Activated CD8-positive, alpha-beta memory T cell treated with anti-CD3 and anti-CD28 coated beads, Interleukin-2, amount 50 U/mL, for 1 hour (primary cell): ENCODE measurements at regions not wholly inside any gene's neighbourhood (a gene's known extent, or its start where the extent isn't known, plus 50 kb on each side); places are given as distances from the start of the nearest gene placed in this dataset.
"Not testable (repeated sequence)": the region's sequence is repeated elsewhere in the genome, so short reads cannot be mapped to it uniquely, and the experiment has no call there.

Source experiments
- DNase-seq: peaks from one replicate; pipeline ENCODE4 v3.0.0-alpha.2; 2020; ENCODE audit errors: extremely low read depth

DNA sequence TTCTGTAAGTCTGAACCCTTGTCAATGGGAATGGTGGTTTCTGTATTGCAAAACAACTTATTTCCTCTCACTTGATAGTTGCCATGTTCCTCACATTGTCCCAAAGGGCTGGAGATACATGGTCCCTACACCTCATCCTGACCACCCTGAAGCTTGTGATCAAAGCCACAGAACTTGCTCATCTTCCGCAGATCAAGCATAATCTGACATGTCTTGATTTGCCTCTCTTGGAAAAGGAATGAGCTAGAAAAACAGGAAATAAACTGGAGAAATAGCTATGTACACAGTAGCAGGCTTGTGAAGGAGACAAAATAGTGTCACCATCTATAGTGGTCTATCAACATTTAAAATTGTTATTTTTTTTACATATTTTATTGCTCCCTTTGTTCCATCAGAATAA lies 871.9 kb upstream of the C9orf72 start:
- no peak for DNase-seq

DNA sequence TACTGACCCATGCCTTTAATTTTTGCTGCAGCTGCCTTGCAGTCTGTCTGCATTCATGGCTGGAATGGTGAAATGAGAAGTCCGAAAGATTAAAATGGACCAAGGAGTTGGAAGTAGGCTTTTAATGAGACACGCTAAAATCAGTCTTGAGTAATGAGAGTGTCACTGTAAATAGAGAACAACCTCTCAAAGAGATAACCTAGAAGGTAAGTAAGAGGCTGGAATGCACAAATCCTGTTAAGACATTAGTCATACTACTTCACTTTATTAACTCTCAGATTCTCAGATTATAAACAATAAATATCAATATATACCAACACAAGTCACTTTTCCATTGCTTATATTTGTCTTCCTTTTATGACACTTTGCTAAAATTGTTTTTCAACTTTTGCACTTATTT lies 880.6 kb upstream of the C9orf72 start:
- no peak for DNase-seq

DNA sequence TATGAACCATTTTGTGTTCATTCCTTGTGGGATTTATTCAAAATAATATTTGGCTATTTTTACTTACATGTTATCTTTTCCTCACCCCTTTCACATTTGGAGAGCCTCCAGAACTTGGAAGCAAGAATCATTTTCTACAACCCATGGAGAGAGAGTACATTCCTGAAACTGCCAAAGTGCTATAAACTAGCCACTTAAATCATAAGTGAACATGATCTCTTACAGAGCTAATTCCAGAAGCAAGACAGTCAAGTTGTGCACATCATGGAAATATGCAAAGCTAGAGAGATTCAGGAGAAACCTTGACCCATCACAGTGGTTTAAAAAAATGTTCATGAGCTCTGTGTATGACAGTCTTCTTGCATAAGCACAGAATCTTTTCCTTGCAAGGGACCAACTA lies 883.6 kb upstream of the C9orf72 start:
- DNase-seq: no peak

DNA sequence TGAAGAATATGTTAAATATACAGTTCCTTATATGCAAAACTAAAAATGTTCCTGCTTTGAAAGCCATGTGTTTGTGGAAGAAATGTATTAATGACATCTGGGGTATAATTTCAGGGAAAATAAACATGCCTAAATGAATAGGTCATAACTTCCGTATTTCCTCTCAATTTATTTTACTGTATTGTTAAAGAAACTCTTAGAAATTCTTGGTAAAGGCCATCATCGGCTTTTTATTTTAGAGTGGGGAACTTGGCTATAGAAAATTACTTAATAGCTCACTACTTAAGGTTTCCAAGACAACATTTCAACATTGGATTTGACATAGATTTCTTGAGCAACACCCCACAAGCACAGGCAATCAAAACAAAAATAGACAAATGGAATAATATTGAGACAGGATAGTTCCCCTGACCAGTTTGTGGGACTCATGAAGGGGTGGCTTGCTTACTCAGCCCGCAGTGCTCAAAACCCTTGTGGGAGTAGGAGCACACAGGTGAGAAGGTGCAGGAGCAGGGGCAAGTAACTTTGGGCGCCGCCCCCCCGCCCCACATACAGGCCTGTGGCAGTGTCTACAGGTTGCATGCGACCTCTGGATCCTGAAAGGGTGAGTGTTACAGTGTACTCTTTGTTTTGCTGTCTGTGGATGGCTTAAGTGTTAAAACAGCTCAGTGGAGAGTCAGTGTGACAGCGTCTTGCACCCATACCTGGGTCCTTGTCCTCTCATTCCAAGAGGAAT lies 891.4 kb upstream of the C9orf72 start:
- no peak for DNase-seq

DNA sequence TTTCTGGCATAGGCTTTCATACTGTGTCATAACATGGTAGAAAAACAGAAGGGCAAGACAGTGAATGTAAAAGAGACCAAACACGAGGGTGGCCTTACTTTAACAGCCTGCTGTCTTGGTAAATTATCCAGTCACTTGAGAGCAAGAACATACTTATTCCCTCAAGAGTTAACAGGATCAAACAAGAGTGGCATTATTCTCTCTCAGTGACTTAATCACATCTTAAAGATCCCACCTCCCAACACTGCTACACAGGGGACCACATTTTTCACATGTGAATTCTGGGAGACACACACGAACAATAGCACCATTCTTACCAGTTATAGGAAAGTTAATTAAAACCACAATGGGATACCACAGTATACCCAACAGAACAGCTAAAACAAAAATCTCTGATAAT lies 898.0 kb upstream of the C9orf72 start:
- no peak for DNase-seq

DNA sequence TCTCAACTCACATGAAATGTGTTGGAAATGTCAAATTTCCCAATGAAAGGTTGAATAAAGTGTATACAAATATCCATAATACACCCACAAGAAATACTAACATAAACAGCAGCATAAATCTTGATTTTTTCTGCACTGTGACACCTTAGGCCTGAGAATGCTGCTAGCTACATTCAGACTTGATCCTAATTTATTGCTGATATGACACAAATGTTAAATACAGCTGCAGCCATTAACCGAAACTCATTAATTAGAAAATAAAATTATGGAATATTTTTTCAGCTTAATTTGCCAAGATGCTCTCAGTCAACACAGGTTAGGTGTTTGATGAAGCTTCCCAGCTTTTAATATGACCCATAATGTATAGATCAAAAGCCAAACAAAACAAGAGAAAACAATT lies 914.3 kb upstream of the C9orf72 start:
- DNase-seq: no peak

DNA sequence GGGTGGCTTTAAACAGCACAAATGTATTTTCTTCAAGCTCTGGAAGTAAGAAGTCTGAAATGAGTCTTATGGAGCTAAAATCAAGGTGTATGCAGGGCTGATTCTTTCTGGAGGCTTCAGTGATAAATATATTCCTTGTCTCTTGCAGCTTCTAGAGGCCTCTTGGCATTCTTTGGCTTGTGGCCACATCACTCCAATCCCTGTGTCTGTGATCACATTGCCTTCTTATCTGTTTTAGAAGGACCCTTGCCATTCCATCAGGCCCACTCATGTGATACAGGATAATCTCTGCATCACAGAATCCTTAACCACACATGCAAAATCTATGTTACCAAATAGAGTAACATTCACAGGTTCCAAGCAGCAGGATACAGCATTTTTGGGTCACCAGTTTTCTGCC lies 917.8 kb upstream of the C9orf72 start:
- DNase-seq: no peak

DNA sequence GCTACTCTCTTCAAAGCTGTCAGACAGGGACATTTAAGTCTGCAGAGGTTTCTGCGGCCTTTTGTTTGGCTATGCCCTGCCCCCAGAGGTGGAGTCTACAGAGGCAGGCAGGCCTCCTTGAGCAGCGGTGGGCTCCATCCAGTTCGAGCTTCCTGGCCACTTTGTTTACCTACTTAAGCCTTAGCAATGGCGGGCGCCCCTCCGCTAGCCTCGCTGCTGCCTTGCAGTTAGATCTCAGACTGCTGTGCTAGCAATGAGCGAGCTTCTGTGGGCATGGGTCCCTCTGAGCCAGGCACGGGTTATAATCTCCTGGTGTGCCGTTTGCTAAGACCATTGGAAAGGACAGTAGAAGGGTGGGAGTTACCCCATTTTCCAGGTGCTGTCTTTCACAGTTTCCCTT lies 924.9 kb upstream of the C9orf72 start:
- not testable (repeated sequence) for DNase-seq

DNA sequence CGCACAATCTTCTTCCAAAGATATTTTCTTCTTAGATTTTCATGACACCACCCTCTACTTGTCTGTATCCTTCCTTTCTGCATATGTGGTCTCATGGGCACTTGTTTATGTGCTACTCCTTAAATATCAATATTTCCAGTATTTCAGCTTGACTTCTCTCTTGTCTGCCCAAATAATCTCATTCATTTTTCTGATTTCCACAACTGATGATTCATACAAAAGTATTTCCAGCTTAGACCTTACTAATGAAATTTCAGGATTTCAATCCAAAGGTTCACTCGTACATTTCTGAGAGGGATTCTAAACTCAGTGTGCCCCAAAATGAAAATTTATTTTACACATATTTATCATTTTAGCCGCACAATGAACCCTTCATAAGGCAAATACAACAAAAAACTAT lies 928.9 kb upstream of the C9orf72 start:
- DNase-seq: no peak

DNA sequence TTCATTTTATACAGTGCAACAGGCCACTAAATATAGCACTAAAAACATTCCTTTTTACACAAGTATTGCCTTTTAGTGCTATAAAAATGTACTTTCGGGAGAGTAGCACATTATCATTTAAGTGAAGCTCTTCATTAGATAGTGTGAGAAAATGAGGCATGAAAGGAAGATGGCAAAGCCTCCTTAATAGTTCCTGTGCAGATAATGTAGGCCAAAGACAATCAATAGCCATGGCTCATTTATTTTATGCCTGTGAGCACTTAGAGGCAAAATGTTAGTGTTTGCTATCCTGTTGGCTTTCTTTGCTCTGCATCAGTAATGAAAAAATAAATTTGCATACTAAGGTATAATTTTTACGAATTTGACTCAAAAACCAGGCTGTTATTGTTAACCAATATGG lies 929.5 kb upstream of the C9orf72 start:
- DNase-seq: no peak

DNA sequence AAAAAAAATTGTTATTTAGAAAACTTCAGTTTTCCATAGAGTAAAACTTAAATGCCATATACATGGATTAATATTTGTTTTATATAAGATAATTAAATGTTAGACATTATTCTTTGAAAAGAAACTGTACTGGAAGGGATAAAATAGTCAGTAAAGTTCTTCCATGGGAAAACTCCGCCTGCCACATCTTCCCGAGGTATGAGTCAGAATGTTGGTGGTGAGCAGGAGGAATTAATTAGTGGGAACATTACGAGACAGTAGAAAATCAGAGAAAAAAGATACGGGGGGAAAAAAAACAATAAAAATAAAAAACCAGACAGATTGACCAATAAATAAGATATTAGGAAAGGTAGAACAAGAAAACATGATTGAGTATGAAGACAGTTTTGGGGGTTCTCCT lies 930.3 kb upstream of the C9orf72 start:
- no peak for DNase-seq

DNA sequence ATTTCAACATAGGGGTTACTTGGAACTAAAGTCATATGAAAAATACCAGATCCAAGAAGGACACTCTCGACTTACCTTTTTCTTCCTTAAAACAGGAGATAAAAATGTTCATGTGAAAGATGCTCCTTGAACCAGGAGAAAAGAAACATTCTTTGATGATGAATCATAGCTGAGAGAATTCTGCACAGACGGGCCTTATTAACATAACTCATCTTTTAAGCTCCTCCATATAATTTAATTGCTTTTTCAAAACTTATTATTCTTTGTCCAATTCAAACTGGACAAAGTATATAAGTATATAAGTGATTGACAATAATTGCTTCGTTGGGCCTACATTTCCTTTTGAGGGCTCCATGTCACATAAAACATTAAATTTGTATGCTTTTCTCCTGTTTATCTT lies 945.2 kb upstream of the C9orf72 start:
- no peak for DNase-seq

DNA sequence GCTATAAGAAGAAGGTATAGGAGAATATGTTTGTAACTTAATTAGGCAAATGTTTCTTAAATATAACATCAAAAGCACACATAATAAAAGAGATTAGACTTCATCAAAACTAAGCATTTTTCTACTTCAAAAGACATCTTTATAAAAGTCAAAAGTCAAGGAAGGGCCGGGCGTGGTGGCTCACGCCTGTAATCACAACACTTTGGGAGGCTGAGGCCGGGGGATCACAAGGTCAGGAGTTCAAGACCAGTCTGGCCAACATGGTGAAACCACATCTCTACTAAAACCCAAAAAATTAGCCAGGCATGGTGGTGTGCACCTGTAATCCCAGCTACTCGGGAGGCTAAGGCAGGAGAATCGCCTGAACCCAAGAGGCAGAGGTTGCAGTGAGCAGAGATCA lies 951.0 kb upstream of the C9orf72 start:
- not testable (repeated sequence) for DNase-seq

DNA sequence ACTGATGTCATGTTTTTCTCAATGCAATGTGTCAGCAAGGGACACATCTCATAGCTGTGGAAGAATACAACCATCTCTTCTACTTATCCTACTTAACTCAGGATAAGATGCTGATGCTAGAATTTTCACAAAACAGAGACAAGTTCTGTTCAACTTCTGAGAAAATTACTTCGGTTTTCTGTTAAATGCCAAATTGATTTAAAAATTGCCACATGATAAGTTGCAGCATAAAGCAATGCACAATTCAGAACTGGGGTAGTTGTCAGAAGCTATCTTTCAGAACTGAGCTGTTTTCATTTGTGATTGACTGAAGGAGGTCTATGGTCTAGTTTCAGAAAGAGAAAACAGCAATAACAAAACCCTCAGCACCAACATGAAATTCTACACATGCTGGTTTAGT lies 954.8 kb upstream of the C9orf72 start:
- DNase-seq: no peak

DNA sequence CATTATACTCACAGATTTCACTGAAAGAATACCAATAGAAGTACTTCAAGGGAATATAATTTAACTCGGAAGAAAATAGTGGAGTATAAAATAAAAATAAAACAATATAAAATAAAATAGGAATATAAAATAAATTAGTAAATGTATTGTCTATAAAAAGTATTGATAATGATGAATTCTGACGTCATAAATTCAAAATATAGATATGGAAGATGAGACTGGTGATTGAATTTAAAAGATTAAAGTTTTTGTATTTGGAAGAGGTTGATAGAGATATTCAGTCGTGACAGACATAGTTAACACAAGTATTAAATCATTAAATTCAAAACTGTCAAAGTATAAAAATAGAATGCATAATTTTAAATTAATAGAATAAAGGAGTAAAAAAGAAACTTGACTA lies 964.9 kb upstream of the C9orf72 start:
- no peak for DNase-seq

DNA sequence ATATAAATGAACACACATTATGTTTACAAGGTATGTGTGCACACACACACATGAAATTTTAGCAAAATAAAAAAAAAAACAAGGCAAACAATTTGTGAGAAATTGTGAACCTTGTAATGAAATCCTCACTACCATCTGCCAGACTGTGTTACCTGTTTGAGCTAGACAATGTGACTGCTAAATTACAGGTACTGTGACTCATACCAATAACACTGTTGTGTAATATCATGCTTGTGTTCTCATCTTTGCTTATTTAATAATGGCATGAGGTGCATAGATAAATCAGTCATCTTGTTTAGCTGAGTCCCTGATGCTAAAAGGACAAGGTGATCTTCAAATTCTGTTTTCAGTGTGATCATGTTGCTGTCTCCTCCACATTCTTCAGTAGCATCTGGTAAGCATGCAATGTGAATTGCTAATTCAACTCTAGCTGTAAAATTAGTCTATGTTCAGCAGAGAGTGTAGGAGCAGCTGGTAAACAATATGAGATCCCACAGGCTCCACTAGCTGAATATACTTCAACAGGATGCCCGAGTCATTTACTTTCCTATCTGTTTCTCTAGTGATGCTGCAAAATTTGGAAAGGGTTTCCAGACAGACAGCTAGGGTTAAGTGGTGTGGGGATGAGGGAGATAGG lies 966.3 kb upstream of the C9orf72 start:
- DNase-seq: no peak

DNA sequence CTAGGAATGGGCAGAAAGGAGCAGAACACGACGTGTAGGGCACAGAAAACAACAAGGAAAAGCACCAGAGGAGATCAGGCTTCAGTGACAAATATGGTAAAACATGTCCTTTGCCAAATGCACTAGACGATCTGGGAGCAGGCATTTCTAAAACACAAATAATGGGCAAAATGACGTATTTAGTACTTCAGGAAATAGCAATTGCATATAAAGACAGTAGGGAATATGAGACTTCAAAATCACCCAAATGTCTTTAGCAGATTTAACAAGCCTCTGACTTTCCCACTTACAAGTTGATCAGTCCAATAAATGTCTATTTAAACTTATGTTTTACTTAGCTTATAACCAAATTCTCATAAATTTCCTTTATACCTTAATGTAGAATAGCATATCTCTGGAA lies 969.6 kb upstream of the C9orf72 start:
- DNase-seq: no peak

DNA sequence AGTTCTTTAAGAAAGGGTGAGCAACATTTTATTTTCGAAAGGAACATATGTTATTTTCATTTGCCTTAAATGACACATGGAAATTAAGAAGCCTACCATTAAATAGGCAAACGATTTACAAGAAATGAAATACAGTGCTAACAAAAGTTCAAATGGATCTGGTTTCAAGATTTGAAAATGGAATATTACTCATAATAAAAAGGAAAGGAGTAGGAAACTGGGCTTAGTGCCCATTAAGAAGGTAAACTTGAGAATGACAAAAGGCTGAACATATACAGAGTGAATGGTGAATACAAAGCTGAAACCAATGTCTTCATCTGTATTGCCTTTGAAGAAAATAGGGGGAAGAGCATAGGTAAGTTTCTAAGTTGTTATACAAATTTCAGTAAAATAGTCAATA lies 974.2 kb upstream of the C9orf72 start:
- DNase-seq: no peak

DNA sequence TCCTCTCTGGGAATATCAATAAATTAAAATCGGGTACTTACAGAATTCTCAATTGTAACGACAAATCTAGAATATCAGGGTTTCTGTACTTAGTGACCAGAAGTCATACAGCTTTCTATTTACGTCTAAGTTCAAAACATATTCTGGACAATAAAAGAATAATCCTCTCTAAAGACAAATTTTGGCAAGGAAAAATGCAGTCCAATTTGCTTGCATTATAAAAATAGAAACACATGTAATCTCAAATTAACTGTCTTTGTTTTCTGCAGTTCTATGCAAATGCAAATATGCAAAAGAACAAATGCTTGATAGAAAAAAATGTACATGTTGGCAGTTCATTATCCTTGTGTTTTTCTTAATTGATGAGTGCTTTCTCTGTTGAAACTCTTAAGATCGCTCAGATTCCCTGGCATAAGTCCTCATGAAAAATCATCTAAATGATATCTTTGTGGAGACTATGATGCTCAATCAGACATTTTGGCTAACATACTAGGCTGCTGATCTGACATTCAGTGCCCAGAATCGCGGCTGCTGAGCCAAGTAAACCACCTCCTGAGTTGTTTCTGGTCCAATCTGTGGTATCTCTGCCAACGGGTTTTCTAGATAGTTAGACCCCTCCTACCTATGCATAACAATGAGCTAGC lies 990.1 kb upstream of the C9orf72 start:
- no peak for DNase-seq

DNA sequence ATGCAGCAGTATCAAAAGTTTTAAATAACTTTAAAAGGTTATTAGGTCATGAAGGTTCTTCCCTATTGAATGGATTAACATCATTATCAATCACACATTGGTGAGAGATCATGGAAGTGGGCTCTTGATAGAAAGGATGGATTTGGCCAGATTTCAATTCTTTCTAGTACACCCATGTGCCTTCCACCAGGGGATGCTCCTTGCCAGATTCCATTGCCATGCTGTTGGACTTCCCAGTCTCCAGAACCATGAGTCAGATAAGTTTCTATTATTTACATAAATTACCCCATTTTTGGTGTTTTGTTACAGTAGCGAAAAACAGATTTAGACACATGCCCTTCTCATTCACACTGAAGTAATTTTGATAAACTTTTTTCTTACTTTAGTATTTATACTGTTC lies 1010.6 kb upstream of the C9orf72 start:
- no peak for DNase-seq

DNA sequence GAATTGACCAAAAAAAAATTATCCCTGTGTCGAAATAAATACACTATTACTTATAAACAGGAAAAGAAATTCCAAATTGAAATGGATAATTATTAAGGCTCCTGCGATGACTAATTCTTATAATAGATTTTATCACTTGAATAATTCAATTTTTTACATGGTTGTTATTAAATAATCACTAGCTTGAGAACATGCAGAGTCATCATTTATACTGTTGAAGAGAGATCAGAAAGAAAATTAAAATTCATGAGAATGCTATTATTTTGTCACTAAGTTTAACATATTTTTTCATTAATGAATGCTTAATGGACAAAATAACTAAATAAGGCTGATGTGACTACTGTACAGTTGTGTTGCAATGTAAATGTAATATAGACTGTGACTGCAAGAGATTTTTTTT lies 1011.3 kb upstream of the C9orf72 start:
- DNase-seq: no peak

DNA sequence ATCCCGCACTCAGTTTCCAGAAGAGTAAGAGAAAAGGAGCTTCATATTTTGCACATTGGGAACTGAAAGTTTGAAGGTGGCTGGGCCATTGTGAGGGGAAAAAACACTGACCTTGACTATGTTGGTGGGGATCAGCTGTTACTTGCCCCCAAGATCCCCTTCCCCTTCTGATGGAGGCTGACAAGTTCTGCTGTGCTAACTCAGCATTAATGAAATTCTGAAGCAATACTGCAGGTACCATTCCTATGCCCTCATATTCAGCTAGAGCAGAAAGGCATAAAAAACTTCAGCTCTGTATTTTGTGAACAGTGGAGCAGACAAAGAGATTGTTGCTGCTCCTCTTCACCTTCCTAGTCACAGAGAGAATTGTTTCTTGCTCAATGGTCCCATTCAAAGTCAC lies 1013.8 kb upstream of the C9orf72 start:
- DNase-seq: no peak

DNA sequence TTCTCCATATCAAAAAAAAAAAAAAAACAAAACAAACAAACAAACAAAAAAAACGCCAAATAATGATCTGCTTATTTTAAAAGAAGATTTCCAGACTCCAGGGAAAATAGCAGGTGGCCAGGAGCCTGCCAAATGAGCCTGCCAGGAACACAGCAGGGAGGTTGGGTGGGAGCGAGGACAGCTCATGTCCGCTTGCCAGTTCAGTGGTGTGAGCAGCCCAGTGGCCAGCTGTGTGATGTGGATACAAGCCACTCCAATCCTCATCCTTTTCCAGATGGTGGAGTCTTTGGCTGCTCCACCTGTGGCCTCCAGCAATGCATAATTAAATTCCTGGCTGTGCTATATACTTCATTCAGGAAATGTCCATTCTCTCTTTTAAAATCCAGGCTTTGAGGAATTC lies 1025.1 kb upstream of the C9orf72 start:
- DNase-seq: no peak
